ENCODE measurements at regions not wholly inside any gene's neighbourhood (a gene's known extent, or its start where the extent isn't known, plus 50 kb on each side); places are given as distances from the start of the nearest gene placed in this dataset.

DNA sequence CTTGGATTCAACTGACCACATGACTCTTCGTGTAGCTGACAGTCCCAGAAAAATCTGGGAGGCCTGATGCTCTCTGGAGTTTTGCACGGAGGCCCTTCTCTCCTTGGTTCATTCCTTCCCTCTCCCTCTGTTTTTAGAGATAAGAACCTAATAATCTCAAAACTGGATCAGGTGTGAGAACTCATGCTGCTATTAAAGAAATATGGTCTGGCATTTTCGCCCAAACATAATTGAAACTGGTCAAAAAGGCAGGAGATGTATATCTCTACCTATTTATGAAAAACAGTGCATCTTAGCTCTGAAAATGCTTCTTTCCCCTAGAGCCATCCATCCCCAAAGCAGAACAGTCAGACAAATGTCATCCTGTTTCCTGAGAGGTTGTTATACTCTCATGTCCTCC lies 397.5 kb downstream of the PRELID2 start:
- in situ Hi-C loops (cut with HindIII; ENCODE audit: extremely low pct_ligation_motif_present, low pct_unique_long_range_greater_than_20kb) = no loop called here
- intact Hi-C loops (cut with micrococcal nuclease; ENCODE audit: unreplicated experiment) = no loop called here
- no peak overlapping the region for H2AFZ ChIP-seq (ENCODE audit: low read length)
- no peaks in the 10 kb centered on the region for H4K20me1 ChIP-seq (ENCODE audit: insufficient read depth, low read length)
- no peak overlapping the region for H3K27ac ChIP-seq (ENCODE audit: extremely low read length, insufficient read depth, low read length)
- ATAC-seq (no peak), DNase-seq (ENCODE audit: low spot score) (no peak), FAIRE-seq (no peak)
- no peaks in the 10 kb centered on the region for H3K4me1 ChIP-seq (ENCODE audit: insufficient read depth, low read length)
- no peaks in the 10 kb centered on the region for H3K36me3 ChIP-seq (replicated peaks in 1 of 2; ENCODE audit: control insufficient read depth in 1 of 2, insufficient read depth in 2 of 2, low read length in 2 of 2)
- no peaks in the 10 kb centered on the region for H3K79me2 ChIP-seq (ENCODE audit: insufficient read depth, low read length)
- ChIA-PET CTCF (ENCODE audit: low intra/inter-chr PET ratio, low total read pairs) (no interaction called here), POLR2A (no interaction called here)
- no peak overlapping the region for H3K4me2 ChIP-seq (ENCODE audit: low read depth, low read length)
- H3K9ac ChIP-seq (ENCODE audit: insufficient read depth, low read depth, low read length) = no peak overlapping the region
- H3K4me3 ChIP-seq (replicated peaks in 1 of 3; ENCODE audit: insufficient read depth in 1 of 3, low read depth in 2 of 3, low read length in 3 of 3) = no peak overlapping the region
- BruUV-seq (replicated peaks) = no TSS peak
- 15% methylated on average over 3 of the region's 3 CpGs for WGBS (ENCODE audit: low lambda C conversion rate)
- H3K9me3 ChIP-seq (ENCODE audit: low read length) = no peaks in the 10 kb centered on the region
- no peaks in the 10 kb centered on the region for H3K27me3 ChIP-seq (ENCODE audit: control insufficient read depth in 1 of 2, insufficient read depth in 2 of 2, low read length in 2 of 2)
- TF ChIP-seq PCBP1 (IDR thresholded peaks at IDR 0.05; ENCODE audit: borderline replicate concordance, low read depth, low read length) (no peak), HOXA5 (CRISPR knock-in tag; IDR thresholded peaks at IDR 0.05) (no peak), KLF6 (CRISPR knock-in tag; IDR thresholded peaks at IDR 0.05) (no peak), SIN3A (IDR thresholded peaks at IDR 0.05; ENCODE audit: borderline replicate concordance, low read depth, low read length) (no peak), ZFP36 (IDR thresholded peaks at IDR 0.05; ENCODE audit: borderline replicate concordance, low read depth, low read length, partially characterized antibody) (no peak), YEATS2 (CRISPR knock-in tag; IDR thresholded peaks at IDR 0.05; ENCODE audit: borderline replicate concordance) (no peak), ZNF205 (CRISPR knock-in tag; IDR thresholded peaks at IDR 0.05) (no peak), NR2C2 (CRISPR knock-in tag; IDR thresholded peaks at IDR 0.05; ENCODE audit: borderline replicate concordance) (no peak), ARNTL (CRISPR knock-in tag; IDR thresholded peaks at IDR 0.05) (no peak), ZNF607 (CRISPR knock-in tag; IDR thresholded peaks at IDR 0.05; ENCODE audit: borderline replicate concordance) (no peak), SIN3B (IDR thresholded peaks at IDR 0.05; ENCODE audit: low read length) (no peak), MBNL3 (CRISPR knock-in tag; conservative IDR thresholded peaks at IDR 0.05) (no peak), ATRX (CRISPR knock-in tag; IDR thresholded peaks at IDR 0.05; ENCODE audit: borderline replicate concordance) (no peak), NCOA1 (CRISPR knock-in tag; IDR thresholded peaks at IDR 0.05) (no peak), KAT7 (CRISPR knock-in tag; IDR thresholded peaks at IDR 0.05; ENCODE audit: borderline replicate concordance) (no peak)
- TF ChIP-seq, protein P1, sequence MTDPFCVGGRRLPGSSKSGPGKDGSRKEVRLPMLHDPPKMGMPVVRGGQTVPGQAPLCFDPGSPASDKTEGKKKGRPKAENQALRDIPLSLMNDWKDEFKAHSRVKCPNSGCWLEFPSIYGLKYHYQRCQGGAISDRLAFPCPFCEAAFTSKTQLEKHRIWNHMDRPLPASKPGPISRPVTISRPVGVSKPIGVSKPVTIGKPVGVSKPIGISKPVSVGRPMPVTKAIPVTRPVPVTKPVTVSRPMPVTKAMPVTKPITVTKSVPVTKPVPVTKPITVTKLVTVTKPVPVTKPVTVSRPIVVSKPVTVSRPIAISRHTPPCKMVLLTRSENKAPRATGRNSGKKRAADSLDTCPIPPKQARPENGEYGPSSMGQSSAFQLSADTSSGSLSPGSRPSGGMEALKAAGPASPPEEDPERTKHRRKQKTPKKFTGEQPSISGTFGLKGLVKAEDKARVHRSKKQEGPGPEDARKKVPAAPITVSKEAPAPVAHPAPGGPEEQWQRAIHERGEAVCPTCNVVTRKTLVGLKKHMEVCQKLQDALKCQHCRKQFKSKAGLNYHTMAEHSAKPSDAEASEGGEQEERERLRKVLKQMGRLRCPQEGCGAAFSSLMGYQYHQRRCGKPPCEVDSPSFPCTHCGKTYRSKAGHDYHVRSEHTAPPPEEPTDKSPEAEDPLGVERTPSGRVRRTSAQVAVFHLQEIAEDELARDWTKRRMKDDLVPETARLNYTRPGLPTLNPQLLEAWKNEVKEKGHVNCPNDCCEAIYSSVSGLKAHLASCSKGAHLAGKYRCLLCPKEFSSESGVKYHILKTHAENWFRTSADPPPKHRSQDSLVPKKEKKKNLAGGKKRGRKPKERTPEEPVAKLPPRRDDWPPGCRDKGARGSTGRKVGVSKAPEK (CRISPR knock-in tag; IDR thresholded peaks at IDR 0.05; ENCODE audit: borderline replicate concordance) = no peak
- TF ChIP-seq, protein P2, sequence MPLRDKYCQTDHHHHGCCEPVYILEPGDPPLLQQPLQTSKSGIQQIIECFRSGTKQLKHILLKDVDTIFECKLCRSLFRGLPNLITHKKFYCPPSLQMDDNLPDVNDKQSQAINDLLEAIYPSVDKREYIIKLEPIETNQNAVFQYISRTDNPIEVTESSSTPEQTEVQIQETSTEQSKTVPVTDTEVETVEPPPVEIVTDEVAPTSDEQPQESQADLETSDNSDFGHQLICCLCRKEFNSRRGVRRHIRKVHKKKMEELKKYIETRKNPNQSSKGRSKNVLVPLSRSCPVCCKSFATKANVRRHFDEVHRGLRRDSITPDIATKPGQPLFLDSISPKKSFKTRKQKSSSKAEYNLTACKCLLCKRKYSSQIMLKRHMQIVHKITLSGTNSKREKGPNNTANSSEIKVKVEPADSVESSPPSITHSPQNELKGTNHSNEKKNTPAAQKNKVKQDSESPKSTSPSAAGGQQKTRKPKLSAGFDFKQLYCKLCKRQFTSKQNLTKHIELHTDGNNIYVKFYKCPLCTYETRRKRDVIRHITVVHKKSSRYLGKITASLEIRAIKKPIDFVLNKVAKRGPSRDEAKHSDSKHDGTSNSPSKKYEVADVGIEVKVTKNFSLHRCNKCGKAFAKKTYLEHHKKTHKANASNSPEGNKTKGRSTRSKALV (CRISPR knock-in tag; IDR thresholded peaks at IDR 0.05) = no peak
- TF ChIP-seq, protein P3, sequence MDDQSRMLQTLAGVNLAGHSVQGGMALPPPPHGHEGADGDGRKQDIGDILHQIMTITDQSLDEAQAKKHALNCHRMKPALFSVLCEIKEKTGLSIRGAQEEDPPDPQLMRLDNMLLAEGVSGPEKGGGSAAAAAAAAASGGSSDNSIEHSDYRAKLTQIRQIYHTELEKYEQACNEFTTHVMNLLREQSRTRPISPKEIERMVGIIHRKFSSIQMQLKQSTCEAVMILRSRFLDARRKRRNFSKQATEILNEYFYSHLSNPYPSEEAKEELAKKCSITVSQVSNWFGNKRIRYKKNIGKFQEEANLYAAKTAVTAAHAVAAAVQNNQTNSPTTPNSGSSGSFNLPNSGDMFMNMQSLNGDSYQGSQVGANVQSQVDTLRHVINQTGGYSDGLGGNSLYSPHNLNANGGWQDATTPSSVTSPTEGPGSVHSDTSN (CRISPR knock-in tag; IDR thresholded peaks at IDR 0.05; ENCODE audit: borderline replicate concordance) = no peak

All from HepG2 (cell line).